ENCODE measurements at regions not wholly inside any gene's neighbourhood (a gene's known extent, or its start where the extent isn't known, plus 50 kb on each side); places are given as distances from the start of the nearest gene placed in this dataset.
"Not testable (repeated sequence)": the region's sequence is repeated elsewhere in the genome, so short reads cannot be mapped to it uniquely, and the experiment has no call there.

GRCh38 chr12:73112035-73112816, 840.1 kb downstream of the TRHDE start:
- DNase-seq (ENCODE audit: low read depth) = no peak
- H3K4me3 ChIP-seq (ENCODE audit: low read depth, low read length) = no peak overlapping the region
- no peak for TF ChIP-seq CTCF (IDR thresholded peaks at IDR 0.05; ENCODE audit: insufficient read depth, low read length)

DNA sequence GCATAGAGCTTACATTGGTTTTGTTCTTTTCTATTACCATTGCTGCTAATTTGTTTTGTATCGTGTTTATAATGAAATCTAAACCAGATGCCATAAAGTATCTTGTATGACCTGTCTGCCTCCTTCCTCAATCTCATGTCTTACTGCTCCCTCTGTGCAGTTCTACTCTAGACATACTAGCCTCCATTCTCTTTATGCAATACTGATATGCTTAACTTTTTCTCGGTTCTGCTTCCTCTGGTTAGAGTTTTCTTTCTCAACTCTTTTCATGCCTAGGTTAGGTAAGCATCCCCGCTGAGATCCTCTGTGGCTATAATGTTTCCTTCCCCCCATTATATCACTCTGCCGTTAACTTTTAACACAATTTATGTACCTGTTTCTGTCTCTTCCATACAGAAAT, 852.3 kb downstream of the TRHDE start:
- TF ChIP-seq CTCF (IDR thresholded peaks at IDR 0.05; ENCODE audit: insufficient read depth, low read length) = no peak
- DNase-seq (ENCODE audit: low read depth) = no peak
- no peak overlapping the region for H3K4me3 ChIP-seq (ENCODE audit: low read depth, low read length)

DNA sequence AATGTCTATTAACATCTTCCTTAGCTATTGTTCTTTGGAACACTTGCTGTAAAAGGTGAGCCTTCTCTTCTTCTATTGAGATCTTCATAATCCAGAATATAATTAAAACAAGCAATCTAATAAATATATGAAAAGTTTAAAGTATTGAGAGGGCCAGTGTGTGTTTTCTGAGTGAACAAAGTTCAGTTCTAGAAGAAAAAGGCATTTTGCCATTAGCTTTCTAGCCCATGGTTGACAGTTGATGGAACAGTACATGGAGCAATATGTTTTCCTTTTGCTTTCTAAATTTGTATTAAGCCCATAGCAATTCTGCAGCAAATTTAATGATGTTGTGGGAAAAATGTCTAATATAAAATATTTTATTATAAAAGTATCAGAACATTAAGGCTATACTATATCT, 853.0 kb downstream of the TRHDE start:
- no peak overlapping the region for H3K4me3 ChIP-seq (ENCODE audit: low read depth, low read length)
- TF ChIP-seq CTCF (IDR thresholded peaks at IDR 0.05; ENCODE audit: insufficient read depth, low read length) = no peak
- no peak for DNase-seq (ENCODE audit: low read depth)

- no peak overlapping the region for H3K4me3 ChIP-seq (ENCODE audit: low read depth, low read length)
- no peak for DNase-seq (ENCODE audit: low read depth)
- no peak for TF ChIP-seq CTCF (IDR thresholded peaks at IDR 0.05; ENCODE audit: insufficient read depth, low read length)
Measured at GRCh38 chr12:73136386-73136785, 864.2 kb downstream of the TRHDE start.

- not testable (repeated sequence) for H3K4me3 ChIP-seq (ENCODE audit: low read depth, low read length); DNase-seq (ENCODE audit: low read depth)
Measured at GRCh38 chr12:73139642-73140041, 867.5 kb downstream of the TRHDE start.

DNA sequence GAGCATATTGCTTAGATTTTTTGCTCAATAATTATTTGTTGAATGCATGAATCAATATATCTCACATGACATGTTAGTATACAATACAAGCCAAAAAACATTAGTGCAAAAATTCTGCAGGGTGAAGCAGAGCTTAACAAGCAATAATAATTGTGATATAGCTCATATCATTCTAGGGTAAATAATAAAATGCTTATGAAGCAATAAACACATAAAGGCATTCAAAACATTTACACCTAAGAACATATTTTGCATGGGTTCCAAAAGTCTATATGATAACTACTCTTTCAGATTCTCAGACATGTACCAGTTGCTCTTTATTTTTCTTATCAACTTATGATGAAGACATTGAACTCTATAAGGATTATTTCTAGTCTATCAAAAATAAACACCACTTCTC, 886.2 kb downstream of the TRHDE start:
- H3K4me3 ChIP-seq (ENCODE audit: low read depth, low read length) = no peak overlapping the region
- no peak for TF ChIP-seq CTCF (IDR thresholded peaks at IDR 0.05; ENCODE audit: insufficient read depth, low read length)
- no peak for DNase-seq (ENCODE audit: low read depth)

GRCh38 chr12:73159954-73160353, 887.8 kb downstream of the TRHDE start:
- no peak for TF ChIP-seq CTCF (IDR thresholded peaks at IDR 0.05; ENCODE audit: insufficient read depth, low read length)
- no peak overlapping the region for H3K4me3 ChIP-seq (ENCODE audit: low read depth, low read length)
- DNase-seq (ENCODE audit: low read depth) = no peak

Data from fibroblast of the aortic adventitia (primary cell).